CD4-positive, alpha-beta memory T cell (primary cell): ENCODE measurements at regions not wholly inside any gene's neighbourhood (a gene's known extent, or its start where the extent isn't known, plus 50 kb on each side); places are given as distances from the start of the nearest gene placed in this dataset.
A peak's percentile ranks its signal among the peaks of the same experiment; 100 is the strongest.

Experiments
- CTCF ChIA-PET: fragments of 350-600 bp; sonication (Branson Sonifier 250); formaldehyde crosslinking; loops from one replicate; lab custom pipeline; 2021; ENCODE audit warnings: inconsistent platforms; ENCODE audit not compliant: partially characterized antibody; lab: Charles Lee
- POLR2A ChIA-PET: fragments of 350-600 bp; sonication (Branson Sonifier 250); formaldehyde crosslinking; loops from one replicate; lab custom pipeline; 2021; ENCODE audit not compliant: partially characterized antibody; lab: Charles Lee
- DNase-seq, 5 donors: peaks; one replicate each; pipeline versions ENCODE4 v3.0.0 to v3.0.0-alpha.2; 2020 to 2022; ENCODE audit warnings: mixed read lengths in 1 of 5
- H3K27ac ChIP-seq: one replicate; pipeline ENCODE4 v1.7.0; 2013; ENCODE audit warnings: low read depth, low read length
- H3K27me3 ChIP-seq: 2 replicates; pipeline ENCODE4 v1.7.0; 2013; ENCODE audit warnings: mild to moderate bottlenecking, low read length, moderate library complexity; ENCODE audit not compliant: insufficient read depth
- H3K36me3 ChIP-seq: 2 replicates; pipeline ENCODE4 v1.7.0; 2013; ENCODE audit warnings: mild to moderate bottlenecking, low read length, moderate library complexity; ENCODE audit not compliant: insufficient read depth
- H3K4me1 ChIP-seq: 2 replicates; pipeline ENCODE4 v1.7.0; 2013; ENCODE audit warnings: mild to moderate bottlenecking, low read length, moderate library complexity; ENCODE audit not compliant: insufficient read depth
- H3K4me3 ChIP-seq, 2 donors: one replicate each; pipeline ENCODE4 v1.7.0; 2013; ENCODE audit warnings: low read length in 2 of 2, mild to moderate bottlenecking in 1 of 2
- H3K9me3 ChIP-seq, 2 donors: one replicate each; pipeline ENCODE4 v1.7.0; 2013; ENCODE audit warnings: low read length in 2 of 2, control low read depth in 1 of 2; ENCODE audit not compliant: control insufficient read depth in 1 of 2
- H3K27ac Mint-ChIP-seq, 7 donors: one replicate each; pipeline ENCODE4 v1.8.0; 2020 to 2021; ENCODE audit warnings: mixed read lengths in 7 of 7, mild to moderate bottlenecking in 6 of 7, inconsistent platforms in 3 of 7, moderate library complexity in 3 of 7
- H3K27me3 Mint-ChIP-seq, 2 donors: one replicate each; pipeline ENCODE4 v1.8.0; 2020 to 2021; ENCODE audit warnings: mixed read lengths in 2 of 2
- H3K36me3 Mint-ChIP-seq, 2 donors: one replicate each; pipeline ENCODE4 v1.8.0; 2020 to 2021; ENCODE audit warnings: mixed read lengths in 2 of 2, inconsistent platforms in 1 of 2, mild to moderate bottlenecking in 1 of 2
- H3K4me1 Mint-ChIP-seq, 4 donors: one replicate each; pipeline ENCODE4 v1.8.0; 2020 to 2021; ENCODE audit warnings: mixed read lengths in 4 of 4, mild to moderate bottlenecking in 1 of 4
- H3K4me3 Mint-ChIP-seq, 8 donors: one replicate each; pipeline ENCODE4 v1.8.0; 2020 to 2021; ENCODE audit warnings: mixed read lengths in 8 of 8, mild to moderate bottlenecking in 7 of 8, moderate library complexity in 6 of 8, inconsistent platforms in 3 of 8
- H3K9me3 Mint-ChIP-seq, 8 donors: one replicate each; pipeline ENCODE4 v1.8.0; 2020 to 2021; ENCODE audit warnings: mixed read lengths in 8 of 8, mild to moderate bottlenecking in 5 of 8, inconsistent platforms in 3 of 8, moderate library complexity in 1 of 8
- intact Hi-C: fragments of 100-400 bp; cut with micrococcal nuclease; formaldehyde crosslinking; loops from one replicate; pipeline ENCODE4 v1.15.1; 2023

DNA sequence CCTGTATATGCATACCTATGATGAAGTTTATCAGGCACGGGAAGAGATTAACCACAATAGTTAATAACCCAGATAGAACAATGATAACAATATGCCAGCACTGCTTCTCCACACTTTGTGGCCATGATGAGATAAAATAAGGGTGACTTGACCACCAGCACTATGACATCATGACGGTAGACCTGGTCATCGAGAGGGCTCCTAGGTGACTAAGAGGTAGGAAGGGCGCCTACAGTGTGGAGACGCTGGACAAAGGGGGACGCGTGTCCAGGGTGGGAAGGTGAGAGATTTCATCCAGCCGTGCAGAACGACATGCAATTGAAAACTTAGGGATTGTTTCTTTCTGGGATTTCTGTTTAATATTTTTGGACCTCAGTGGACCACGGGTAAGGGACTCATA lies 221.8 kb upstream of the RTL1 start:
- Histone ChIP-seq H3K36me3 (no peaks in the 10 kb centered on the region), H3K27me3 (no peaks in the 10 kb centered on the region), H3K4me3 (no peak overlapping the region), H3K4me1 (no peaks in the 10 kb centered on the region), H3K27ac (no peak overlapping the region), H3K9me3 (no peaks in the 10 kb centered on the region)
- ChIA-PET POLR2A (no interaction called here), CTCF (no interaction called here)
- H3K4me3 Mint-ChIP-seq = no peak overlapping the region
- DNase-seq = no peak
- no peaks in the 10 kb centered on the region for H3K36me3 Mint-ChIP-seq
- no peak overlapping the region for H3K27ac Mint-ChIP-seq
- H3K27me3 Mint-ChIP-seq = peaks cover 11 to 20% of the 10 kb centered on the region in 2 donors
- H3K4me1 Mint-ChIP-seq = peaks cover 0 to 10% (median 7%) of the 10 kb centered on the region in 4 donors
- intact Hi-C loops = no loop called here
- peaks cover 0 to 6% (median under 1%) of the 10 kb centered on the region in 8 donors for H3K9me3 Mint-ChIP-seq

DNA sequence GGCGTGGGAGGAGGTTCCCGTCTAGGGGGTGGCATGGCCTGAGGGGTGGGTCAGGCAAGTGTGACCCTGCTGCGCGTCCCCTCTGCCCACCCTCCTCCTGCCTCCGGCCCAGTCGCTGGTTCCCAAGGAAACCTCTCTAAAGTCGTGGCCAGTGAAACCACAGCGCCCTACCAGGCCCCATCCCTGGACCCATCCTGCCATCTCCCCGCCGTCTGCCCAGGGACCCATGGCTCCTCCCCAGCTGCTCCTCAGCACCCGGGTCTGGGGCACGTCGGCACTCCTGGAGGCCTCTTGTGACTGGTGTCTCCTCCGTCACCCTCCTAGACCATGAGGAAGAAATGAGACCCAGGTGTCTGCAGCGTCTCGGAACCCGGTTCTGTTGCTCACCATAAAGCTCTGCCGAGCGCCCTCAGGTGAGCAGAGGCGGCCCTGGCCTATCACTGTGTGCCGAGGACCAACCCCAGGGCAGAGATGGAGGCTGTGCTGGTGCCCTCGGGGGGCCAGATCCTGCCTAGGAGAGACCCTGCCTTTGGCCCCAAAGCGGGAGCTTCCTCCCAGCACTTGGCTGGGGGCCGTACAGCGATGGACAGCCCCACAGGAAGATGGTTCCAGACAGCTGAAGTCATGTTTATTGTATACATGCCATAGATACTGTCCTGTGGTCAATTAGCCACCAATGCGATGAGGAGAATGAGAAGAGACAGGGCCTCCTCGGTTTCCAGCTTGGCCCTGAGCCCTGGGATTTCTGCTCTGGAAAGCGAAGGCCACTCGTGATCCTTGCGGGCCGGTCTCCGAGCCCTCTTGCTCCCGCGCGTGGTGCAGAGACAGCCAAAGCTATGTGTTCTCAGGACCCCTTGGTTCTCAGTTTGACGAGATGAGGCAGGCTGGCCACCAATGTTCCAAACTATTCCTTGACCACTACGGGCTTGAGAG lies 222.5 kb upstream of the RTL1 start:
- peaks cover 13 to 22% of the 10 kb centered on the region in 2 donors for H3K27me3 Mint-ChIP-seq
- no peaks in the 10 kb centered on the region for H3K36me3 Mint-ChIP-seq
- Histone ChIP-seq H3K4me3 (no peak overlapping the region), H3K9me3 (no peaks in the 10 kb centered on the region), H3K4me1 (no peaks in the 10 kb centered on the region), H3K36me3 (no peaks in the 10 kb centered on the region), H3K27ac (no peak overlapping the region), H3K27me3 (no peaks in the 10 kb centered on the region)
- ChIA-PET POLR2A (no interaction called here), CTCF (no interaction called here)
- peaks cover 0 to 8% (median 3%) of the 10 kb centered on the region in 4 donors for H3K4me1 Mint-ChIP-seq
- no peak for DNase-seq
- intact Hi-C loops = no loop called here
- peaks cover 0 to 6% (median under 1%) of the 10 kb centered on the region in 8 donors for H3K9me3 Mint-ChIP-seq
- H3K27ac Mint-ChIP-seq = no peak overlapping the region
- no peak overlapping the region for H3K4me3 Mint-ChIP-seq

DNA sequence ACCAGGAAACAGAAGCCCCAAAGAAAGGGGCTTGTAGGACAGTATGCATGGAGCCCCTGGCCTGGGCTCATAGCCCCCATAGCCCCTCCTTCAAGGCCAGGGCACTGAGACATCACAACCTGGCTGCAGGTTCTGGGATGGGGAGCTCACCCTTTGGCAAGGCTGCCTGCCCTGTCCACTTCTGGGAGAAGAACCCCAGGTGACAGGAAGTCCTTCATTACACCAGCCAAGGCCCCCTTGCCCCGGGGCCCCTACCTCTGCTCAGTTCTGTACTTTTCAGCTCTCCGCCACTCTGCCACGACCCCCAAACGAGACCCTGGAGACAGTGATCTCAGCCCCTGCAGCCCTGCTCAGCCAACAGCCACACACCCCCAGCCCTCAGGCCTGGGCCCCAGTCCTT lies 223.2 kb upstream of the RTL1 start:
- no peak for DNase-seq
- Histone ChIP-seq H3K4me1 (no peaks in the 10 kb centered on the region), H3K36me3 (no peaks in the 10 kb centered on the region), H3K27ac (no peak overlapping the region), H3K4me3 (no peak overlapping the region), H3K27me3 (no peaks in the 10 kb centered on the region), H3K9me3 (no peaks in the 10 kb centered on the region)
- intact Hi-C loops = no loop called here
- H3K27me3 Mint-ChIP-seq = peaks cover 13 to 22% of the 10 kb centered on the region in 2 donors
- peaks cover 0 to 6% (median under 1%) of the 10 kb centered on the region in 8 donors for H3K9me3 Mint-ChIP-seq
- H3K4me3 Mint-ChIP-seq = no peak overlapping the region
- H3K4me1 Mint-ChIP-seq = peaks cover 0 to under 1% (median 0%) of the 10 kb centered on the region in 4 donors
- H3K27ac Mint-ChIP-seq = no peak overlapping the region
- ChIA-PET CTCF (no interaction called here), POLR2A (no interaction called here)
- no peaks in the 10 kb centered on the region for H3K36me3 Mint-ChIP-seq

DNA sequence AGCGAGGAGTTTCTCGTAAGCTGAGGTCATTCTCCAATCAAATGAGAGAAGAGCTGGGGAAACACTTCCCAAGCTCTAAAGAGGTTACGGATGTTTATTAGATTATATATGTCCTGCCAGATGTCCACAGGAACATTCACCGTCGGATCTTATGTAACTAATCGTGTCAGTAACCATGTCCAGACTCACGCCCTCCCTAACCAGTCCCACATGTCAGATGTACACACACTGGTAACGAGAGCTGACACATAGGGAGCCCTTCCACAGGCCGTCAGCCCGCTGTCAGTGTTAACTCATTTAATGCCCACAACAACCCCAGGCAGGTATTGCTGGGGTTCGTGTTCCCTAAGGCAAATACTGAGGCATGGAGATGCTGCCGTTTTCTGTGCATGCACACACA lies 223.7 kb upstream of the RTL1 start:
- POLR2A ChIA-PET = no interaction called here
- Histone ChIP-seq H3K9me3 (no peaks in the 10 kb centered on the region), H3K27ac (no peak overlapping the region), H3K36me3 (no peaks in the 10 kb centered on the region), H3K4me3 (no peak overlapping the region), H3K4me1 (no peaks in the 10 kb centered on the region), H3K27me3 (no peaks in the 10 kb centered on the region)
- intact Hi-C loops = no loop called here
- H3K4me3 Mint-ChIP-seq = no peak overlapping the region
- peaks cover 13 to 22% of the 10 kb centered on the region in 2 donors for H3K27me3 Mint-ChIP-seq
- no peak for DNase-seq
- H3K9me3 Mint-ChIP-seq = peaks cover 0 to 6% (median under 1%) of the 10 kb centered on the region in 8 donors
- H3K36me3 Mint-ChIP-seq = no peaks in the 10 kb centered on the region
- no peak overlapping the region for H3K27ac Mint-ChIP-seq
- CTCF ChIA-PET = no interaction called here
- no peaks in the 10 kb centered on the region for H3K4me1 Mint-ChIP-seq

DNA sequence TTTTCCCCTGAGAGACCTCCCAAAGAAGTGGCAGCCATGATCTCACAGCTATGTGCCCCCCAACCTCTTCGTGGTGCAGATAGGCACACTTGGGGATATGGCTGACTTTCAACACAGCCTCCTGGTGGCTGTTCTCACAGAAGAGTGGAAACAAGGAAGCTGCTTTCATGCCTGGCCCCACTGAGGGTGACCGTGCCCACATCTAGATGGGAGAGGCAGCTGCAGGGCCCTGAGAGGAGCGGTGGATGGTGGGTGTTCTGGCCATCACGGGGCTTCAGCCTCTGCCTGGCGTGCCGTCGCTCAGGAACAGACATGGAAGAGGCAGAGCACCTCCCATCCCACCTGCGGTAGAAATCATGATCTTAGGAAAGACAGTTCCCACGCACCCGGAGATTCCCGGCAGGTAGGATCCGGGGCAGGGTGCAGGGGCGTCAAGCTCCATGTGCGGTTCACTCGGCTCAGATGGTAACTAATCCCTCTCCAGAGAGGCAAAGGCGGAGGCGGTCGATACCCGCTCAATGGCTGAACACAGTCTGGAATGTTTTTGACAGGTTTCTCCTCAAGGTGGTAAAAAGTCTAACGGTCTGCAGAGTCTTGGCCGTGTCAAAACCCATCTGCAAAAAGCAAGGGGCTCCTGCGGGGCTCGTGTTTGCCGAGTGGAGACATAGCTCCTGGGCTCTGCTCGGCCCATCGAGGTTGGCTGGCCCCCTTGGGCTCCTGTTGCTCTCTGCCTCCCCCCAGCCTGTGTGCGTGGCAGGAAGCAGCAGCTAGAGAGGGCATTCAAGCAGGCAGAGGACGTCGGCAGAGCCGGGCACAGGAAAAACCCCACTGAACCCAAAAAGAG lies 225.2 kb upstream of the RTL1 start:
- H3K9me3 Mint-ChIP-seq = peaks cover 0 to 6% (median under 1%) of the 10 kb centered on the region in 8 donors
- no peaks in the 10 kb centered on the region for H3K9me3 ChIP-seq
- no peaks in the 10 kb centered on the region for H3K36me3 Mint-ChIP-seq
- no peaks in the 10 kb centered on the region for H3K27me3 ChIP-seq
- ChIA-PET POLR2A (no interaction called here), CTCF (no interaction called here)
- peak overlapping the region in 1 of 8 donors; percentile 26 for H3K4me3 Mint-ChIP-seq
- intact Hi-C loops = no loop called here
- DNase-seq = no peak
- H3K27ac ChIP-seq = no peak overlapping the region
- no peaks in the 10 kb centered on the region for H3K4me1 ChIP-seq
- no peak overlapping the region for H3K27ac Mint-ChIP-seq
- peaks cover 13 to 22% of the 10 kb centered on the region in 2 donors for H3K27me3 Mint-ChIP-seq
- H3K4me1 Mint-ChIP-seq = no peaks in the 10 kb centered on the region
- H3K36me3 ChIP-seq = no peaks in the 10 kb centered on the region
- no peak overlapping the region for H3K4me3 ChIP-seq

DNA sequence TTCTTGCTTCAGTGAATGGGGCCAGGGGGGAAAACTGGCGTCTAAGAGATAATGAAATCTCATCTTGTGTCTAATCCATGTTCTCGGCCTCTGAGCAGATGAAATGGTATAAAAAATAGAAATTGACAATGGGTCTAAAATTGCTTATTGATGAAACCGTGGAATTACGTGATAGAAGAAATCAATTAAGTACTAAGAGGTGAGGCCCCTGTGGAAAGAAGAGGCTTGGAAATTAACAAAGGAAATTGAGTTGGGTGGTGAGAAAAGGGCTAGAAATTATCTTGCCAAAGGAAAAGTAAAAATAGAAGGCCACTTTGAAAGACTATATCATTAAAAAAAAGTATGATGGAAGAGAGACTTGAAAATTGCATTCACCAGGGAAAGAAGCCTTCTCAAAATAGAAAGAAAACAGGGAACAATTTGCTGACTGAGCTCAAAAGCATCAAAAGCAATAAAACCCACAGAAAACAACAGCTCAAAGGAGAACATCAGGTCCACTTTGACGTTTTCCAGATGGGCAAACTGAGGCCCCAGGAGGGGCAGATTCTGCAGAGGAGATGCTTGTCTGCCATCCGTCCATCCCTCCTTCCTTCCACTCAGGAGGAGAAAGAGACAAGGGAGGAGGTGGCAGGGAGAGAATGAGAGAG lies 226.1 kb upstream of the RTL1 start:
- no peak for DNase-seq
- Histone ChIP-seq H3K4me1 (no peaks in the 10 kb centered on the region), H3K9me3 (no peaks in the 10 kb centered on the region), H3K4me3 (no peak overlapping the region), H3K27me3 (no peaks in the 10 kb centered on the region), H3K27ac (no peak overlapping the region), H3K36me3 (no peaks in the 10 kb centered on the region)
- Mint-ChIP-seq H3K4me1 (no peaks in the 10 kb centered on the region), H3K4me3 (no peak overlapping the region), H3K36me3 (no peaks in the 10 kb centered on the region), H3K27me3 (peaks cover 15 to 21% of the 10 kb centered on the region in 2 donors), H3K9me3 (peaks cover 0 to 6% (median 0%) of the 10 kb centered on the region in 8 donors), H3K27ac (no peak overlapping the region)
- POLR2A ChIA-PET = no interaction called here
- intact Hi-C loops = no loop called here
- CTCF ChIA-PET = no interaction called here

DNA sequence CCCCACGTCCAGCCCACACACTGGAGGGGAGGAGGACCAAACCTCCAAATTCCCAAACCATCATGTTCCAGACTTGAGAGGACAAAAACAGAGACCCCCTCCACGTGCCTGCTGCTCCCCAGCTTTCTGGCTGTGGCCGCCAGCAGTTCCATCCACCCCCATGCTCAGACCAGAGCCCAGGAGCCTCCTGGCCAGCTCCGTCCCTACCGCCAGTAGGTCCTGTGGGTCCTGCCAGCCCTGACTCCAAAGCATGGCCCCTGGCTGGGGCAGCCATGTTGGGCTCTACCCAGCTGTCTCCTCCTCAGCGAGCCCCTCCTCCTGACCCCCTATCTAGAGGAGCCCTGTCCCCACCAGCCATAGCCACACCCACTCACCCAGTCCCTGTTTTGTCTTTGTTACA lies 227.3 kb upstream of the RTL1 start:
- no peak overlapping the region for H3K4me3 ChIP-seq
- no peaks in the 10 kb centered on the region for H3K36me3 Mint-ChIP-seq
- H3K27me3 Mint-ChIP-seq = peaks cover 15 to 21% of the 10 kb centered on the region in 2 donors
- ChIA-PET CTCF (no interaction called here), POLR2A (no interaction called here)
- peaks cover 0 to 6% (median 0%) of the 10 kb centered on the region in 8 donors for H3K9me3 Mint-ChIP-seq
- DNase-seq = no peak
- H3K4me1 ChIP-seq = no peaks in the 10 kb centered on the region
- no peaks in the 10 kb centered on the region for H3K9me3 ChIP-seq
- H3K27ac ChIP-seq = no peak overlapping the region
- H3K4me3 Mint-ChIP-seq = no peak overlapping the region
- H3K27ac Mint-ChIP-seq = no peak overlapping the region
- no peaks in the 10 kb centered on the region for H3K27me3 ChIP-seq
- H3K4me1 Mint-ChIP-seq = no peaks in the 10 kb centered on the region
- no peaks in the 10 kb centered on the region for H3K36me3 ChIP-seq
- intact Hi-C loops = no loop called here
